K562 (cell line): ENCODE measurements at regions not wholly inside any gene's neighbourhood (a gene's known extent, or its start where the extent isn't known, plus 50 kb on each side); places are given as distances from the start of the nearest gene placed in this dataset.

ENCODE experiments used
- ATAC-seq: fragments of 200-7000 bp; cut with Tn5 transposase; 3 replicates; pipeline ENCODE4 v1.9.1; 2020; ENCODE audit warnings: moderate library complexity
- BruUV-seq: library from RNA; stranded (reverse); fragments of 400-500 nt; replicated peaks from 2 replicates; lab custom pipeline; 2021; lab: Mats Ljungman, UMichigan
- CTCF ChIA-PET: fragments of 300-600 bp; formaldehyde crosslinking; extraction: SDS; loops from one replicate; lab custom pipeline; 2021; ENCODE audit warnings: low intra/inter-chr PET ratio; lab: Yijun Ruan, JAX
- POLR2A ChIA-PET: fragments of 300-600, 350-650 bp; sonication (Branson Sonifier 250); formaldehyde crosslinking; extraction: SDS; loops from one replicate; lab custom pipeline; 2021; ENCODE audit warnings: antibody characterized with exemption, inconsistent platforms; lab: Yijun Ruan, JAX
- DNase-seq, 4 experiments: peaks; one replicate each; pipeline versions ENCODE4 v3.0.0 to v3.0.0-alpha.2; 2011 to 2018; ENCODE audit warnings: low spot score in 3 of 4, mixed read lengths in 3 of 4; ENCODE audit errors: extremely low read depth in 1 of 4
- FAIRE-seq: peaks from 2 replicates; lab custom pipeline; 2011; peaks lifted over from hg19 to GRCh38; lab: Jason Lieb, UNC
- H2AFZ ChIP-seq: 2 replicates; pipeline ENCODE4 v1.6.0; 2011; ENCODE audit warnings: low read depth, low read length, control low read depth, inconsistent platforms
- H3K27ac ChIP-seq: fragments of 200-600 bp; 3 replicates; pipeline ENCODE4 v1.8.0; 2011; ENCODE audit warnings: low read depth, mild to moderate bottlenecking, control low read depth, inconsistent platforms, low read length, moderate library complexity, mixed read lengths; ENCODE audit errors: extremely low read depth
- H3K27me3 ChIP-seq, 2 experiments: fragments of 300-600 bp in 1 of 2; 2 replicates in 1 of 2; 3 replicates in 1 of 2; pipeline versions ENCODE4 v1.6.0 to v1.8.0; 2011; ENCODE audit warnings: inconsistent platforms in 2 of 2, low read length in 2 of 2, mild to moderate bottlenecking in 1 of 2, mixed read lengths in 1 of 2, moderate library complexity in 1 of 2; ENCODE audit not compliant: control insufficient read depth in 2 of 2, insufficient read depth in 2 of 2
- H3K36me3 ChIP-seq: fragments of 300-600 bp; 3 replicates; pipeline ENCODE4 v1.8.0; 2011; ENCODE audit warnings: mild to moderate bottlenecking, low read length, inconsistent platforms; ENCODE audit not compliant: control insufficient read depth, insufficient read depth
- H3K4me1 ChIP-seq, 2 experiments: fragments of 200-600 bp in 1 of 2; replicated peaks in 1 of 2; 2 replicates in 1 of 2; 3 replicates in 1 of 2; pipeline versions ENCODE4 v1.5.1 to v1.8.0; 2011; ENCODE audit warnings: inconsistent platforms in 2 of 2, low read length in 2 of 2, mild to moderate bottlenecking in 1 of 2, mixed read lengths in 1 of 2, moderate library complexity in 1 of 2; ENCODE audit not compliant: control insufficient read depth in 2 of 2, insufficient read depth in 2 of 2
- H3K4me2 ChIP-seq: 2 replicates; pipeline ENCODE4 v1.6.1; 2011; ENCODE audit warnings: low read length, control low read depth, inconsistent platforms, mixed read lengths; ENCODE audit not compliant: insufficient read depth
- H3K4me3 ChIP-seq: fragments of 200-600 bp; sonication (generic), shearing (Covaris generic); 2 replicates; pipeline ENCODE4 v1.5.1; 2016; ENCODE audit warnings: control low read depth, inconsistent platforms
- H3K79me2 ChIP-seq: fragments of 200-600 bp; 3 replicates; pipeline ENCODE4 v1.8.0; 2011; ENCODE audit warnings: low read length, inconsistent platforms; ENCODE audit not compliant: control insufficient read depth, insufficient read depth
- H3K9ac ChIP-seq, 2 experiments: 2 replicates each; pipeline versions ENCODE4 v1.6.0 to v1.6.1; 2011; ENCODE audit warnings: low read depth in 2 of 2, low read length in 2 of 2, control low read depth in 1 of 2, inconsistent platforms in 1 of 2, mild to moderate bottlenecking in 1 of 2, mixed read lengths in 1 of 2; ENCODE audit not compliant: insufficient read depth in 1 of 2
- H3K9me1 ChIP-seq: one replicate; pipeline ENCODE4 v1.6.0; 2011; ENCODE audit warnings: inconsistent platforms, mild to moderate bottlenecking, low read length, moderate library complexity; ENCODE audit not compliant: control insufficient read depth, insufficient read depth
- H3K9me3 ChIP-seq: replicated peaks from 2 replicates; pipeline ENCODE4 v1.5.1; 2011; ENCODE audit warnings: low read depth, low read length, inconsistent platforms; ENCODE audit not compliant: control insufficient read depth, insufficient read depth
- H4K20me1 ChIP-seq: replicated peaks from 2 replicates; pipeline ENCODE4 v1.6.1; 2011; ENCODE audit warnings: low read length, inconsistent platforms, mixed read lengths; ENCODE audit not compliant: control insufficient read depth, insufficient read depth
- CBX3 ChIP-seq, 2 experiments: IDR thresholded peaks; 1 replicate in 1 of 2; 2 replicates in 1 of 2; pipeline ENCODE4 v1.6.1; 2012; ENCODE audit warnings: inconsistent platforms in 2 of 2, low read length in 2 of 2, borderline replicate concordance in 1 of 2, control low read depth in 1 of 2
- CBX5 ChIP-seq: IDR thresholded peaks from 2 replicates; pipeline ENCODE4 v1.6.1; 2014; ENCODE audit warnings: low read depth, borderline replicate concordance
- CSDE1 ChIP-seq, 2 experiments: fragments of 450-650 bp; IDR thresholded peaks; 2 replicates each; pipeline ENCODE4 v1.6.1; 2016; ENCODE audit warnings: mild to moderate bottlenecking in 1 of 2
- E4F1 ChIP-seq: fragments of 250-450 bp; sonication (Bioruptor Pico); IDR thresholded peaks from 2 replicates; pipeline ENCODE4 v1.5.0; 2021; ENCODE audit warnings: mild to moderate bottlenecking, borderline replicate concordance
- HLTF ChIP-seq: fragments of 450-650 bp; IDR thresholded peaks from 2 replicates; pipeline ENCODE4 v1.6.1; 2016
- HMGXB4 ChIP-seq: sonication (generic); formaldehyde crosslinking; IDR thresholded peaks from 2 replicates; pipeline ENCODE4 v1.8.1; 2023; ENCODE audit warnings: mild to moderate bottlenecking, missing genetic modification reagents
- KLF1 ChIP-seq: fragments of 450-650 bp; IDR thresholded peaks from 2 replicates; pipeline ENCODE4 v1.6.1; 2016; ENCODE audit warnings: missing genetic modification characterization, missing compliant biosample characterization
- LEF1 ChIP-seq: fragments of 450-650 bp; IDR thresholded peaks from 2 replicates; pipeline ENCODE4 v1.6.1; 2016; ENCODE audit warnings: mild to moderate bottlenecking
- MEF2D ChIP-seq: conservative IDR thresholded peaks from 2 replicates; pipeline ENCODE4 v1.6.1; 2016; ENCODE audit warnings: low read depth, missing genetic modification characterization, missing compliant biosample characterization
- RCOR1 ChIP-seq, 2 experiments: IDR thresholded peaks; 2 replicates each; pipeline ENCODE4 v1.6.1; 2012; ENCODE audit warnings: low read depth in 2 of 2, low read length in 2 of 2, borderline replicate concordance in 1 of 2, improper control_type of control experiment in 1 of 2
- SP2 ChIP-seq: IDR thresholded peaks from 2 replicates; pipeline ENCODE4 v1.6.1; 2011; ENCODE audit warnings: mild to moderate bottlenecking, low read depth, low read length, moderate library complexity; ENCODE audit not compliant: poor library complexity, severe bottlenecking; ENCODE audit errors: extremely low read depth
- YBX1 ChIP-seq: fragments of 450-650 bp; IDR thresholded peaks from 2 replicates; pipeline ENCODE4 v1.7.1; 2016; ENCODE audit warnings: mild to moderate bottlenecking
- ZBTB17 ChIP-seq: fragments of 450-650 bp; formaldehyde crosslinking; IDR thresholded peaks from 2 replicates; pipeline ENCODE4 v1.4.0; 2020; ENCODE audit warnings: mild to moderate bottlenecking
- ZNF668 ChIP-seq: fragments of 250-450 bp; sonication (Bioruptor Pico); IDR thresholded peaks from 2 replicates; pipeline ENCODE4 v1.8.0; 2022; ENCODE audit warnings: mild to moderate bottlenecking, inconsistent platforms
- in situ Hi-C: fragments of 300-500 bp; cut with MboI; formaldehyde crosslinking; loops from 4 replicates; pipeline ENCODE4 v1.15.0; 2018; ENCODE audit warnings: inconsistent platforms, mixed read lengths
- intact Hi-C: fragments of 100-400 bp; cut with micrococcal nuclease; formaldehyde crosslinking; loops from 2 replicates; pipeline ENCODE4 v1.14.2; 2022

- TF ChIP-seq E4F1 (CRISPR knock-in tag) (no peak), HMGXB4 (no peak), CBX3 (IDR thresholded peaks at IDR 0.05; ENCODE audit: borderline replicate concordance in 1 of 2, low read length in 2 of 2) (no peak), HLTF (no peak), LEF1 (no peak), ZNF668 (CRISPR knock-in tag) (no peak), RCOR1 (IDR thresholded peaks at IDR 0.05; ENCODE audit: borderline replicate concordance in 1 of 2, low read depth in 2 of 2, low read length in 2 of 2) (no peak), ZBTB17 (CRISPR knock-in tag) (no peak), YBX1 (no peak), SP2 (no peak), CSDE1 (IDR thresholded peaks at IDR 0.05) (no peak), CBX5 (no peak), KLF1 (tag) (no peak), MEF2D (tag) (no peak)
- H3K27ac ChIP-seq = no peak overlapping the region
- DNase-seq (no peak), FAIRE-seq (no peak), ATAC-seq (no peak)
- H2AFZ ChIP-seq = no peak overlapping the region
- in situ Hi-C loops = no loop called here
- ChIA-PET CTCF (no interaction called here), POLR2A (no interaction called here)
- H3K36me3 ChIP-seq = no peaks in the 10 kb centered on the region
- H3K4me1 ChIP-seq = no peaks in the 10 kb centered on the region
- BruUV-seq = no TSS peak
- H3K4me3 ChIP-seq = no peak overlapping the region
- no peaks in the 10 kb centered on the region for H3K9me3 ChIP-seq
- H4K20me1 ChIP-seq = no peaks in the 10 kb centered on the region
- no peak overlapping the region for H3K4me2 ChIP-seq
- no peaks in the 10 kb centered on the region for H3K27me3 ChIP-seq
- intact Hi-C loops = no loop called here
- no peaks in the 10 kb centered on the region for H3K79me2 ChIP-seq
- no peak overlapping the region for H3K9ac ChIP-seq
- no peaks in the 10 kb centered on the region for H3K9me1 ChIP-seq
These were observed 1923.4 kb upstream of the CDH9 start for GRCh38 chr5:28961816-28962215.
